Spinal cord (tissue), 9 donors: ENCODE measurements at regions not wholly inside any gene's neighbourhood (a gene's known extent, or its start where the extent isn't known, plus 50 kb on each side); places are given as distances from the start of the nearest gene placed in this dataset.

Experiments used
- DNase-seq, 6 donors: peaks; one replicate each; pipeline versions ENCODE4 v3.0.0 to v3.0.0-alpha.2; 2013 to 2015; ENCODE audit warnings: low spot score in 6 of 6, low read depth in 4 of 6
- H3K27ac ChIP-seq: one replicate; pipeline ENCODE4 v1.5.1; 2013; ENCODE audit warnings: low read depth, low read length, control low read depth
- H3K27me3 ChIP-seq: one replicate; pipeline ENCODE4 v1.6.1; 2013; ENCODE audit warnings: low read length; ENCODE audit not compliant: control insufficient read depth, insufficient read depth
- H3K36me3 ChIP-seq: one replicate; pipeline ENCODE4 v1.6.1; 2013; ENCODE audit warnings: low read length; ENCODE audit not compliant: control insufficient read depth, insufficient read depth
- H3K4me1 ChIP-seq: one replicate; pipeline ENCODE4 v1.6.1; 2013; ENCODE audit warnings: low read length; ENCODE audit not compliant: control insufficient read depth, insufficient read depth
- H3K4me3 ChIP-seq: one replicate; pipeline ENCODE4 v1.5.1; 2013; ENCODE audit warnings: low read depth, low read length, control low read depth
- H3K9me3 ChIP-seq: one replicate; pipeline ENCODE4 v1.6.1; 2013; ENCODE audit warnings: low read length; ENCODE audit not compliant: control insufficient read depth, insufficient read depth
- WGBS: methylation state at CpG from one replicate; pipeline ENCODE4 v1.1.5; 2013; ENCODE audit warnings: missing lambda C conversion rate; ENCODE audit not compliant: insufficient coverage; 5-methylcytosine and 5-hydroxymethylcytosine counted together
- donor health status: healthy.

DNA sequence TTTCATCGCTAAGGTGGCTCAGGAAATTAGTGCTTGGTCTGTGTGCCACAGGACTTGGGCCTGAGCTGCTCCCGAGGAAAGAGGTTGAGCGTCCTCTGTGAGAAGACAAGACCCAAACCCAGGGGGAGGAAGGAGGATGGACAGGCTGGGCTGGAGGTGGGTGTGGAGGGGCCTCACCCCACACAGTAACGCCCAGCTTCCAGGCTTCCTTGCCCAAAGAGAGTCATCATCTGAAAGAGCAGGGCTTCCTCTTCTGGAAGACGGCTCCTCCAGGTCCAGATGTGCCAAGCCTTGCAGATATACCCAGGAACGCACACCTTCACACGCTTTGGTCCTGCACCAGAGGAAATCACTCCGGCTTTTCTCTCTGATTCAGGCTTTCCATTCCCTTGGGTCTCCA lies 127.8 kb upstream of the MGMT start:
- no peak for DNase-seq
- no peak overlapping the region for H3K4me3 ChIP-seq
- H3K27me3 ChIP-seq: no peaks in the 10 kb centered on the region
- no peak overlapping the region for H3K27ac ChIP-seq
- H3K9me3 ChIP-seq: no peaks in the 10 kb centered on the region
- H3K36me3 ChIP-seq: no peaks in the 10 kb centered on the region
- WGBS: 98% methylated on average over 7 of the region's 8 CpGs
- no peaks in the 10 kb centered on the region for H3K4me1 ChIP-seq

DNA sequence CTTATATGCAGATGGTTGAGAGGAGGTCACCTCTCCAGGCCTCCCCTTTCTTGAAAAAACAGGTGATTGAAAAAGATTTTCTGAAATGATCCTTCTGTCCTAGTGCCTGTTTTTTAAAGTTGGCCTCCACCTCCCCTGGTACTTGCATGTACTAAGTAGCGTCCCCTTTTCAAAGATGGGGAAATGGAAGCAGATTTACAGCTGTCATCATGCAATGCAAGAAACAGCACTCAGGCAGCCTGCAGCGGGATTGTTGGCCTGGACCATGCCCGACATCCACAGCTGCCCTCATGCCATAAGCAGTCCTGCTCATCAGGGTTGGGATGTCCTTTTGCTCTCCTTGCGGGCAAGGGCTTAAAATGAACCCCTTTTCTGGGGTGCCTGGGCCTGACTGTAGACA lies 127.2 kb upstream of the MGMT start:
- Histone ChIP-seq H3K36me3 (no peaks in the 10 kb centered on the region), H3K9me3 (no peaks in the 10 kb centered on the region), H3K27me3 (no peaks in the 10 kb centered on the region), H3K27ac (no peak overlapping the region), H3K4me3 (no peak overlapping the region), H3K4me1 (no peaks in the 10 kb centered on the region)
- no peak for DNase-seq
- 86% methylated on average over 4 of the region's 4 CpGs for WGBS

DNA sequence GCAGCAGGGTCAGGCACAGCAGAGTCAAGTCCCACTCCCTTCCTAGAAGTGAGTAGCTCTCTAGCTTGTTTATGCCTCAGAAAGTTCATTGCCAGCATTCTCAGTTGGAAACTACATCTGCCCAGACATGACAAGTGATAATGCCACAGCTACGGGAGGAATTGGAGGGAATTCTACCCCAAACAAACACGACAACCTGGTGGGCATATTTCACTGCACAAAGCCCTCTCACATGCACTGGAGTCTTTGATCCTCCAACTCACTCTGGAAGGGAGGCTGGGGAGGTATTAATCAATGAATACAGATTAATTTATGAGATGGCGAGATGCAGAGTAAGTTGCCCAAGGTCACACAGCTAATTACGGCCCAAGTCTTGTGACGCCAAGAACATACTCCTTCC lies 126.0 kb upstream of the MGMT start:
- Histone ChIP-seq H3K36me3 (no peaks in the 10 kb centered on the region), H3K27ac (no peak overlapping the region), H3K4me1 (no peaks in the 10 kb centered on the region), H3K9me3 (no peaks in the 10 kb centered on the region), H3K4me3 (no peak overlapping the region), H3K27me3 (no peaks in the 10 kb centered on the region)
- DNase-seq: no peak
- no CpG with 5 or more reads among the region's 5 CpGs for WGBS

DNA sequence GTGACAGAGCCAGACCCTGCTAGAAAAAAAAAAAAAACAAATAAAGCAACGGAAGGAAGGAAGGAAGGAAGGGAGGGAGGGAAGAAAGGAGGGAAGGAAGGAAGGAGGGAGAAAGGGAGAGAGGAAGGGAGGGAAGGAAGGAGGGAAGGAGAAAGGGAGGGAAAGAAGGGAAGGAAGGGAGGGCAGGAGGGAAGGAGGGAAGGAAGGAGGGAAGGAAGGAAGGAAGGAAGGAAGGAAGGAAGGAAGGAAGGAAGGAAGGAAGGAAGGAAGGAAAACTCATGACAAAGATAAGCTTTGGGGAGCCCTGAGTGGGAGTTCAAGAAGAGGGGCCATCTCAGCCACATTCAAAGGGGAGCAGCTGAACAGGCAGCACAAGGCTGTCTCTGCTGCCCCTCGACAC lies 124.7 kb upstream of the MGMT start:
- 81% methylated on average over 2 of the region's 2 CpGs for WGBS
- Histone ChIP-seq H3K4me1 (no peaks in the 10 kb centered on the region), H3K27ac (no peak overlapping the region), H3K9me3 (no peaks in the 10 kb centered on the region), H3K4me3 (no peak overlapping the region), H3K36me3 (no peaks in the 10 kb centered on the region), H3K27me3 (no peaks in the 10 kb centered on the region)
- no peak for DNase-seq

DNA sequence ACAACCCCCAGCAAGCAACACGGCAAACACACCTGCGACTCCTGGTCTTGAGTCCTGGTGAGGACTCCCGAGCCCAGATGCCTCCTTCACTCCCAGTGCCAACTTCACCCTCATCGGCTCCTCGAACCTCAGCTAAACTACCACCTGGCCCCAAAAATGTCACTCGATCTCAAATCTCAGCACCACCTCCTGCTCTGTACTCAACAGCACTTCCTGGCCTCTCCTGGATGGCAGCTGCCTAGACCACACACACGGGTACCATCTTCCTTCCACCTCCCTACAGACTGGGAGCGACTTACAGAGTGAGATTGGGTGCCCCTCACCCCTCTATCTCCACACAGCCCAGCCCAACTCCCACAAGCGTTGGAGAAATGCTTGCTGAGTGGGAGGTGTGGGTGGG lies 123.9 kb upstream of the MGMT start:
- Histone ChIP-seq H3K4me1 (no peaks in the 10 kb centered on the region), H3K27me3 (no peaks in the 10 kb centered on the region), H3K9me3 (no peaks in the 10 kb centered on the region), H3K4me3 (no peak overlapping the region), H3K27ac (no peak overlapping the region), H3K36me3 (no peaks in the 10 kb centered on the region)
- WGBS: 93% methylated on average over 8 of the region's 9 CpGs
- no peak for DNase-seq

DNA sequence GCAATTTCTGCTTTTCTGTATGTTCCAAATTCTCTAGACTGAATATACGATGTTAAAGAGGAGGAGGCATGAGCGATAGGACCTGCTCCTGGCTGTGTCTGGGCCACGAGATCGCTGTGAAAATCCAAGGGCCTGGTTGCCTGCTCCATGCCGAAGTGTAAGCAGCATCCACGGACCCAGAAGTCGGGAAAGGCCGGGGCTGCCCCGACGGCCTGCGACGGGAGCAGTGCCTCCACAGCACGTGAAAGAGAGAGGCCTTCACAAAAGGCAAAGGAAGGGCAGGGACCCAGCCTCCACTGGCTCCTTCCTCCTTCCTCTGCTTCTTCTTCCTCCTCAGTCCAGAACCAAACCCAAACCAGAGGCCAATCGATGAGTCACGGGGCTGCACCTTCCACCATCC lies 122.9 kb upstream of the MGMT start:
- H3K4me3 ChIP-seq: no peak overlapping the region
- H3K9me3 ChIP-seq: no peaks in the 10 kb centered on the region
- no peaks in the 10 kb centered on the region for H3K27me3 ChIP-seq
- no peak for DNase-seq
- no peaks in the 10 kb centered on the region for H3K36me3 ChIP-seq
- WGBS: 94% methylated on average over 15 of the region's 15 CpGs
- no peak overlapping the region for H3K27ac ChIP-seq
- no peaks in the 10 kb centered on the region for H3K4me1 ChIP-seq

DNA sequence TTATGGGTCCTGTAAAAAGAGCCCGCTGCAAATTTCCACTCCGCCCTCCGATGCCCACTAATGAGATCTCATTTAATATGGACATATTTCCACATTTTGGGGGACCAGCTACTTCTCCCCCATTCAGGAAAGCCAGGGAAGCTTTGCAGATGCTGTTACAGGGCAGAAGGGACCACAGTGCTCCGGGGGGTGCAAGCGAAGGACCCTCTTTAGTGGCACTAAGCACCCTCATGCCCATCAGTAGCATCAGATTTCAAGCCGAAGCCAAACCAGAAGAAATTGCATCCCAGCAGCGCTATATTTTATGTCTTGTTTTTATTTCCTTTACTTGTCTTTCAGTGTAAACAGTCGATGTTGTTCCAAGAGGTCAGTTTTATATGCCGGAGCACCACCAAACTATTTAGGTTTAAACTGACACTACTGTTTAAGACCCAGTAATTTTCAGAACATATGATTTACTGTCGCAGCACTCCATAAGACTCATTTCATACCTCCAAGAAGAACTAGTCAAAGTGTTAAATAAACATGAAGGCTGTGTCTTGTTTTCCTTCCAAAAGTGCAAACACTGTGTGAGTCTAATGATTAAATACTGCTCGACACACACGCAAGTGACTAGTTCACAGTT lies 122.2 kb upstream of the MGMT start:
- Histone ChIP-seq H3K4me1 (no peaks in the 10 kb centered on the region), H3K9me3 (no peaks in the 10 kb centered on the region), H3K27ac (no peak overlapping the region), H3K4me3 (no peak overlapping the region), H3K36me3 (no peaks in the 10 kb centered on the region), H3K27me3 (no peaks in the 10 kb centered on the region)
- WGBS: 91% methylated on average over 8 of the region's 12 CpGs
- DNase-seq: no peak

DNA sequence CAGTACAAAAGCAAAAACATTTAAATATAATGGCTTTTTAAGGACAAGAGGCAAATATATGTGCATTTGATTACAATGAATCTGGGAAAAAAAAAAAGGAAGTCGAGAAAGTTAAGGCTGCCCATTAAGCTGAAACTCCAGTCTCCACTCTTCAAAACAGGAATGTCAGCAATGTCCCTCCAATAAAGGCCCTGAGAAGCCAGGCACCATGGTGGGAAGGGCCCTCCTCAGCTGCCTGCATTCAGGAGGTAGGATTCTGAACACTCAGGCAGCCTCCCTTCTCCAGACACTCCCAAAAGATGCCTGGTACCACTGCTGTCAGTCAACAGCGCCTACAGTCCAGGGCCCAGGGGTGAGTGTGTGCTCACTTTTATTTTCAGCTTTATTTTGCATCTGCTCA lies 121.3 kb upstream of the MGMT start:
- no CpG with 5 or more reads among the region's 2 CpGs for WGBS
- Histone ChIP-seq H3K4me1 (no peaks in the 10 kb centered on the region), H3K36me3 (no peaks in the 10 kb centered on the region), H3K27me3 (no peaks in the 10 kb centered on the region), H3K4me3 (no peak overlapping the region), H3K27ac (no peak overlapping the region), H3K9me3 (no peaks in the 10 kb centered on the region)
- DNase-seq: no peak

DNA sequence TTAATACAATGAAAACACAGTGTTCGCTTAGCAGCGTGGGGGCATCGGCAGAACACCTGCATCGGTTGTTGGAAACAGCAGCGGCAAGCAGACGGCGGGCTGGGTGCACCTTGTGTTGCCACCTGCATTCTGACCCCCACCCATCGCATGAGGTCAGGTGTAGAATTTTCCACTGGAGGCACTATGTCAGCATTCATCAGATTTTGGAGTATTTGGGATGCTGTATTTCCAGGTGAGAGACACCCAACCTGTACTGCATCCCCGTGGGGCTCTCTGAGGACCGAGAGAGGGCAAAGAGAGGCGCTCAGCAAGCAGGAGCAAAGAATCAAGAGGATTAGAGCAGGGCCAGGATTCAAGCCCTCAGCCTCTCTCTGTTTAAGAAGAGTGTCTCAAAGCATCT lies 116.4 kb upstream of the MGMT start:
- H3K27me3 ChIP-seq: no peaks in the 10 kb centered on the region
- DNase-seq: no peak
- no peak overlapping the region for H3K4me3 ChIP-seq
- H3K27ac ChIP-seq: no peak overlapping the region
- 86% methylated on average over 10 of the region's 11 CpGs for WGBS
- H3K4me1 ChIP-seq: no peaks in the 10 kb centered on the region
- H3K9me3 ChIP-seq: no peaks in the 10 kb centered on the region
- H3K36me3 ChIP-seq: no peaks in the 10 kb centered on the region

DNA sequence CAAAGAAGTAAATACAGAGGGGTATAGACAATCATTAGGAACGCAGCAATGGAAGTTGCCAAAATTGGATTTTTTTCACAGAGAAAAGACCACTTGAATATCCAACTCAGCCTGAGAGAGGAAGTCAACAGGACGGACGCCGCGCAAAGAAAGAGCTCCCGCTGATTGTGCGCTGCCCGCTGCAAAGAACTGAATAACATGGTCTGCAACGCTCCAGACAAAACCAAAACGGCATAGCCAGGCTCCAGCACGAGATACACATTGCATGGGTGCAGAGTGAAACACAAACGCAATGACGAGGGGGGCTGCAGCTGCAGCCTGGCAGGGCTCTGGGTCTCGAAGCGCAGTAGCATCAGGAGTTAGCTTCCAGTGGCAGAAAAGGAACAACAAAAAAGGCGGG lies 113.9 kb upstream of the MGMT start:
- WGBS: 59% methylated on average over 14 of the region's 16 CpGs
- DNase-seq: peak in 2 of 6 donors; percentile 12 to 47

More for the DNA sequence above, 113.9 kb upstream of the MGMT start:
- Histone ChIP-seq H3K36me3 (no peaks in the 10 kb centered on the region), H3K27me3 (no peaks in the 10 kb centered on the region), H3K9me3 (peaks cover 1% of the 10 kb centered on the region), H3K4me3 (no peak overlapping the region), H3K4me1 (no peaks in the 10 kb centered on the region), H3K27ac (no peak overlapping the region)
